ENCODE measurements at regions not wholly inside any gene's neighbourhood (a gene's known extent, or its start where the extent isn't known, plus 50 kb on each side); places are given as distances from the start of the nearest gene placed in this dataset.

GRCh38 chr11:130668751-130669150, 220.3 kb downstream of the ADAMTS15 start:
- TF ChIP-seq EP300 (IDR thresholded peaks at IDR 0.05) (no peak), CTCF (IDR thresholded peaks at IDR 0.05) (no peak), POLR2A (IDR thresholded peaks at IDR 0.05) (no peak)

Data from ovary (tissue), 3 donors.